ENCODE measurements at regions not wholly inside any gene's neighbourhood (a gene's known extent, or its start where the extent isn't known, plus 50 kb on each side); places are given as distances from the start of the nearest gene placed in this dataset.
"Not testable (repeated sequence)": the region's sequence is repeated elsewhere in the genome, so short reads cannot be mapped to it uniquely, and the experiment has no call there.

DNA sequence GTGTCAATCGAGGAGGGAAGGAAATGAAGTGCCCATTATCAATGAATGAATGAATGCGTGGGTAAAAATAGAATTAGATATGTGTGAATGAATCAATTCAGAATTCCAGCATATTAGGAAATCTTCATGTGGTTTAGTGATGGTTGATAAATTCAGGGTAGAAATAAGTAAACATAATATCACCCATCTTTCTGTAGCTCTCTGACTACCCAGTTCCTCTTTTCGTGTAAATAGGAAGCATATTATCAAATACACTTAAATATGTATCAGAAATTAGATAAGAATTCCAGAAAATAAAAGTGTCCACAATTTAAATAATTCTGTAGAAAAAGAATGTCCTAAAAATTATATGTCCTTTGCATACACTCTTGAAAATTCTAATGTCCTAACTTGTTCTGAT is 552.9 kb upstream of the LRATD1 start:
- no peaks in the 10 kb centered on the region for H3K36me3 Mint-ChIP-seq (ENCODE audit: insufficient read depth)
- H3K4me3 Mint-ChIP-seq: no peak overlapping the region
- DNase-seq (ENCODE audit: low spot score in 2 of 2): no peak
- no peaks in the 10 kb centered on the region for H3K4me1 Mint-ChIP-seq
- no peak overlapping the region for H3K27ac Mint-ChIP-seq (ENCODE audit: low read depth)
- peaks cover 6% of the 10 kb centered on the region for H3K9me3 Mint-ChIP-seq
- no peaks in the 10 kb centered on the region for H3K27me3 Mint-ChIP-seq
- ATAC-seq (replicated peaks; ENCODE audit: extremely low read depth, poor library complexity, severe bottlenecking): no peak

DNA sequence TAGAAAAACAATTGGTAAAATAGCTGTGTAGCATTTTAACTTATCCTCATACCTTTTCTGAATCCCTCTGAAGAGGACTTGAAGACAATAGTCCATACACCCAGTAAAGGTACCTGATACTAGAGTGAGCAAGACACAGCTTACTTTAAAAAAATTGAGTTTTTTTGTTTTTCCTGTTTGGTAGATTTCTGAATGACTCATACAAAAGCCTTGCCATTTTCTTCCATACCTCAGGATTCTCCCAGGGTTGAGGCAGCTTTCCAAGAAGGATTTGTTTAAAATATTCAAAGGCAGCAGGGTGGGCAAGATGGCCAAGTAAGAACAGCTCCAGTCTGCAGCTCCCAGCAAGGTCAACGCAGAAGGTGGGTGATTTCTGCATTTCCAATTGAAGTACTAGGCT is 551.0 kb upstream of the LRATD1 start:
- Mint-ChIP-seq H3K27ac (ENCODE audit: low read depth) (no peak overlapping the region), H3K36me3 (ENCODE audit: insufficient read depth) (no peaks in the 10 kb centered on the region), H3K27me3 (no peaks in the 10 kb centered on the region), H3K4me1 (no peaks in the 10 kb centered on the region), H3K9me3 (peaks cover 20% of the 10 kb centered on the region), H3K4me3 (no peak overlapping the region)
- DNase-seq (ENCODE audit: low spot score in 2 of 2): no peak
- no peak for ATAC-seq (replicated peaks; ENCODE audit: extremely low read depth, poor library complexity, severe bottlenecking)

DNA sequence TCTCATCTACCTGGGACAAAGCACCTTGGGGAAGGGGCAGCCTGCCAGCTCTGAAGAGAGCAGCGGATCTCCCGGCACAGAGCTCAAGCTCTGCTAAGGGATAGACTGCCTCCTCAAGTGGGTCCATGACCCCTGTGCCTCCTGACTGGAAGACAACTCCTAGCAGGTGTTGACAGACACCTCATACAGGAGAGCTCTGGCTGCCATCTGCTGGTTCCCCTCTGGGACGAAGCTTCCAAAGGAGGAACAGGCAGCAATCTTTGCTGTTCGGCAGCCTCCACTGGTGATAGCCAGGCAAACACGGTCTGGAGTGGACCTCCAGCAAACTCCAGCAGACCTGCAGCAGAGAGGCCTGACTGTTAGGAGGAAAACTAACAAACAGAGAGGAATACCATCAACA is 549.9 kb upstream of the LRATD1 start:
- Mint-ChIP-seq H3K9me3 (peaks cover 25% of the 10 kb centered on the region), H3K4me1 (no peaks in the 10 kb centered on the region), H3K27me3 (no peaks in the 10 kb centered on the region), H3K27ac (ENCODE audit: low read depth) (no peak overlapping the region), H3K36me3 (ENCODE audit: insufficient read depth) (no peaks in the 10 kb centered on the region), H3K4me3 (no peak overlapping the region)
- ATAC-seq (replicated peaks; ENCODE audit: extremely low read depth, poor library complexity, severe bottlenecking) (no peak), DNase-seq (ENCODE audit: low spot score in 2 of 2) (no peak)

DNA sequence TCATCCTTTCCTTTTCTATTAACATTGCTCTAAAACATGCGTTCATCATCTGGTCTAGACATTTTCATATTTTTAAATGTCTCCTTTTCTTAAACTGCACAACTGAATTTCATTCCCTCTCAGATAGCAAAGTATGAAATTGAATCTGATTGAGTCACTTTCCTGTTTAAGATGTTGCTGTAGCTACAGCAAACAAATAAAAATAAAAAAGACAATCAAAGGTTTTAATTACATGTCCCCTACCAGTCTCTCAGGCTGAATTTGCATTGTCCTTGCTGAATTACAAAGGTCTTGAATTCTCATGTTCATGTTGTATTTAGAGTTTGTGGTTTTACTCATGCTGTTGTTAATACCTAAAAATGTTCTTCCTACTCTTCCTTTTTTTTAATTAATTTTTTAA is 537.9 kb upstream of the LRATD1 start:
- Mint-ChIP-seq H3K4me1 (no peaks in the 10 kb centered on the region), H3K27ac (ENCODE audit: low read depth) (no peak overlapping the region), H3K27me3 (no peaks in the 10 kb centered on the region), H3K4me3 (no peak overlapping the region), H3K36me3 (ENCODE audit: insufficient read depth) (peaks cover 1% of the 10 kb centered on the region), H3K9me3 (no peaks in the 10 kb centered on the region)
- ATAC-seq (replicated peaks; ENCODE audit: extremely low read depth, poor library complexity, severe bottlenecking) (no peak), DNase-seq (ENCODE audit: low spot score in 2 of 2) (no peak)

DNA sequence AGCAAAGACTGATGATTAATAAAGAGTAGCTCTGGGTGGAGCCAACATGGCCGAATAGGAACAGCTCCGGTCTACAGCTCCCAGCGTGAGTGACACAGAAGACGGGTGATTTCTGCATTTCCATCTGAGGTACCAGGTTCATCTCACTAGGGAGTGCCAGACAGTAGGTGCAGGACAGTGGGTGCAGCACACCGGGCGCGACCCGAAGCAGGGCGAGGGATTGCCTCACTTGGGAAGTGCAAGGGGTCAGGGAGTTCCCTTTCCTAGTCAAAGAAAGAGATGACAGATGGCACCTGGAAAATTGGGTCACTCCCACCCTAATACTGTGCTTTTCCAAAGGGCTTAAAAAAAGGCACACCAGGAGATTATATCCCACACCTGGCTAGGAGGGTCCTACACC is 533.4 kb upstream of the LRATD1 start:
- DNase-seq (ENCODE audit: low spot score in 2 of 2); H3K4me1 Mint-ChIP-seq; H3K27ac Mint-ChIP-seq (ENCODE audit: low read depth); H3K4me3 Mint-ChIP-seq; H3K9me3 Mint-ChIP-seq; H3K27me3 Mint-ChIP-seq; ATAC-seq (replicated peaks; ENCODE audit: extremely low read depth, poor library complexity, severe bottlenecking); H3K36me3 Mint-ChIP-seq (ENCODE audit: insufficient read depth): not testable (repeated sequence)

DNA sequence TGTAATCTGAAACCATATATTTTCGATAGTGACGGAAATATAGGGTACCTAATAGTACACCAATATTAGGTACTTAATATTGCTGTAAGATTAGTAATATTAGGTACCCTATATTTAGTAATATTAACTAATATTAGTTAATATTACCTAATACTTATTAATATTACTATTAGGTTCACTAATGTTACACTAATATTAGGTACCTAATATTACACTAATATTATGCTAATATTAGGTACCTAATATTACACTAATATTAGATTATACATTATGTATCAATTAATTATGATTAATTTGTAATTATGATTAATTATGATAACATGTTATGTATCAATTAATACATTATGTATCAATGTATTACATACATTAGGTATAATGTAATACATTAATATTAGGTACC is 518.2 kb upstream of the LRATD1 start:
- no peaks in the 10 kb centered on the region for H3K27me3 Mint-ChIP-seq
- no peak overlapping the region for H3K4me3 Mint-ChIP-seq
- H3K27ac Mint-ChIP-seq (ENCODE audit: low read depth): no peak overlapping the region
- DNase-seq (ENCODE audit: low spot score in 2 of 2): no peak
- ATAC-seq (replicated peaks; ENCODE audit: extremely low read depth, poor library complexity, severe bottlenecking): no peak
- H3K9me3 Mint-ChIP-seq: no peaks in the 10 kb centered on the region
- no peaks in the 10 kb centered on the region for H3K4me1 Mint-ChIP-seq
- no peaks in the 10 kb centered on the region for H3K36me3 Mint-ChIP-seq (ENCODE audit: insufficient read depth)

DNA sequence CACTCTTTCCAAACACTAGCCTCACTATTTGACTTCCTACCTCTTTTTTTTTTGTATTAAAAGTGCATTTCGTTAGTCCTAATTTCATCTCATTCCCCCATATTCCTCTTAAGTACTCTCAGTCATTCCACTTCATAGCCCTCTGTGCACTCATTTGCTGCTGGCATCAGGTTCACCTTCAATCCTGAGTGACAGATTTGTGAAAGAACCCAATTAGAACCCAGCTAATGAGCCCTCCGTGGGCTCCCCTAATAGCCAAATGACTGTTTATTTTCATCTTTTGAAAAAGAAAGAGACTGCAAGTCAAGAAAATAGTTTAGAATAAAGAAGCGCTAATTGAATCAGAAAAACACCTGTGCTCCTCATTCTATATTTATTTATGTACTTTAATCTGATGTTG is 512.1 kb upstream of the LRATD1 start:
- DNase-seq (ENCODE audit: low spot score in 2 of 2): no peak
- peaks cover 16% of the 10 kb centered on the region for H3K9me3 Mint-ChIP-seq
- H3K27me3 Mint-ChIP-seq: no peaks in the 10 kb centered on the region
- no peaks in the 10 kb centered on the region for H3K4me1 Mint-ChIP-seq
- no peak overlapping the region for H3K27ac Mint-ChIP-seq (ENCODE audit: low read depth)
- ATAC-seq (replicated peaks; ENCODE audit: extremely low read depth, poor library complexity, severe bottlenecking): no peak
- no peaks in the 10 kb centered on the region for H3K36me3 Mint-ChIP-seq (ENCODE audit: insufficient read depth)
- no peak overlapping the region for H3K4me3 Mint-ChIP-seq

DNA sequence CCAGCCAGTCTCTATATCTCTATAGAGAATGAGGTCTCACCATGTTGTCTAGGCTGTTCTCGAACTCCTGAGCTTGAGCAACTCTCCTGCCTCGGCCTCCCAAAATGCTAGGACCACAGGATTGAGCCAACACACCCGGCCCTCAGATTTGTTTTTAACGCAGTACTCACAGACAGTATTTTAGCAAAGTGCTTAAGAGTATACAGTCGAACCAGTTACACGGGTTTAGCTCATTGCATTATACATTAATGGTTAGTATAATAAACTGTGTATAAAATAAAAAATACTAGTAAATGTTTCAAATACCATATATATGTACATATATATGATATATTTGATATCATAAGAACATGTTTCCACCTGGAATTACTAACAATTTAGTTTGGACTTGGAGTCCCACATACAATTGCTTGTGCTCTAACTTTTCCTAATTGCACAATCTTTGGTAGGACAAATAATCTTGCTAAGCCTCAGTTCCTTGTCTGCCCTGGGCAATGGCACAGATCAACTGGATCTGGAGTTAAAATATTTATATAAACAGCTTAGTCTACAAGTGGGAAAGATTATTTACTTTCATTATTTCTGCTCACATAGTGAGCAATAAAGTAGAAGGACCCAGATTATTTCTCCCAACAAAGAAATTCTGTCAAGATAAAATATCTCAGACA is 508.9 kb upstream of the LRATD1 start:
- Mint-ChIP-seq H3K4me1 (no peaks in the 10 kb centered on the region), H3K27ac (ENCODE audit: low read depth) (no peak overlapping the region), H3K4me3 (no peak overlapping the region), H3K9me3 (peaks cover 31% of the 10 kb centered on the region), H3K36me3 (ENCODE audit: insufficient read depth) (no peaks in the 10 kb centered on the region), H3K27me3 (no peaks in the 10 kb centered on the region)
- no peak for ATAC-seq (replicated peaks; ENCODE audit: extremely low read depth, poor library complexity, severe bottlenecking)
- no peak for DNase-seq (ENCODE audit: low spot score in 2 of 2)

DNA sequence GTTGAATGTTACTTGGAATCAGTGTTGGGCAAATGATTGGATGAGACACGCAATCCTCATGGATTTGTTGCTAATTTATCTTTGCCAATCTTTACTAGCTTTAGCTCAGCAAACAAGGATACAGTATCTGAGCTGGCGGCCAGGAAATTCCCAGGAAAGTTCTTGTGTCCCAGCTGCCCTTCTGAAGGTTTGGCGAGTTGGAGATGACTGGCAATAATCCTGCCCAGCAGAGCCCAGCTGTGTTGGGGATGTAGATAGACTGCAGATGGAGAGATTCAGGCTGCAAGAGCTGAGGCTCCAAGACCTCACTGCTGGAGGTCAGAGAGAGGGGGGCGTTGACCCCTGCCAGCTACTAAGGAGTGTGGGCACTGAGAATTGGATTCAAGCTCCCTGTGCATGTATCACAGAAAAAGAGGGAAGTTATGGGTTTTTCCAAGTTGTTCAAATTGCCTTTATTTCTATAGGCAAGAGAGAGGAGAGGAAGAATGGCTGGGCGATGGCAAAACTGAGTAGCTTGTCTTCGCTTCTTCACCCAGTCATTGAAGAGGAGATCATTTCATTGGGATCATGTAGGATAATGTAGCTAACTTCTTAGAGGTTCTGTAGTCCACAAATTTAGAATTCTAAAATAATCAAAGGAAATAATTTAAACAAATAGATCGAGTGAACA is 506.8 kb upstream of the LRATD1 start:
- Mint-ChIP-seq H3K4me3 (no peak overlapping the region), H3K9me3 (peaks cover 25% of the 10 kb centered on the region), H3K27ac (ENCODE audit: low read depth) (no peak overlapping the region), H3K36me3 (ENCODE audit: insufficient read depth) (no peaks in the 10 kb centered on the region), H3K27me3 (no peaks in the 10 kb centered on the region), H3K4me1 (no peaks in the 10 kb centered on the region)
- DNase-seq (ENCODE audit: low spot score in 2 of 2) (no peak), ATAC-seq (replicated peaks; ENCODE audit: extremely low read depth, poor library complexity, severe bottlenecking) (no peak)

DNA sequence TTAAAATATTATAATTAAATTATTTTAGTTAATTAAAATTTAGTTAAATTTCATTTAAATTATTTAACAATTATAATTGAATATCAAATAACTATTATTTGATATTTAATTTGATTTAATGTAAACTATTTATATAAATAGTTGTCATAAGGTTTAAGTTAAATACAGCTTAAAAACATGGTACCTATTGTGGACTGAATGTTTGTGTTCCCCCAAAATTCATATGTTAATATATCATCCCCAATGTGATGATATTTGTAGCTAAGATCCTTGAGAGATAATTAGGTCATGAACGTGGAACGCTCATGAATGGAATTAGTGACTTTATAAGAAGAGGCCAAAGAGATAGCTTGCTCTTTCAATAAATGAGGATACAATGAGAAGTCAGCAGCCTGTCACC is 505.7 kb upstream of the LRATD1 start:
- no peaks in the 10 kb centered on the region for H3K4me1 Mint-ChIP-seq
- H3K27me3 Mint-ChIP-seq: no peaks in the 10 kb centered on the region
- no peak overlapping the region for H3K27ac Mint-ChIP-seq (ENCODE audit: low read depth)
- DNase-seq (ENCODE audit: low spot score in 2 of 2) (no peak), ATAC-seq (replicated peaks; ENCODE audit: extremely low read depth, poor library complexity, severe bottlenecking) (no peak)
- no peaks in the 10 kb centered on the region for H3K36me3 Mint-ChIP-seq (ENCODE audit: insufficient read depth)
- H3K4me3 Mint-ChIP-seq: no peak overlapping the region
- H3K9me3 Mint-ChIP-seq: peaks cover 25% of the 10 kb centered on the region

DNA sequence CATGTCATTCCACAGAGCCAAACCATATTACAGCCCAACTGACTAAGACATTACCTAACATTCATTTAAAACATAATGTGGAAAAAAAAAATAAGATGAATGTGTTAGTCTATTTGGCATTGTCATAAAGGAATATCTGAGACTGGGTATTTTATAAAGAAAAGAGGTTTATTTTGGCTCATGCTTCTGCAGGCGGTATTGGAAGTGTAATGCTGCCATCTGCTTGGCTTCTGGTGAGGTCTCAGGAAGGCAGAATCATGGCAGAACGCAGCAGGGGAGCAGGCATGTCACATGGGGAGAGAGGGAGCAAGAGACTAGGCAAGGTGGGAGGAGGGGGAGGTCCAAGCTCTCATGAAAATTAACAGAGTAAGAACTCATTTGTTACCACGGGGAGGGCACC is 504.8 kb upstream of the LRATD1 start:
- Mint-ChIP-seq H3K36me3 (ENCODE audit: insufficient read depth) (no peaks in the 10 kb centered on the region), H3K4me3 (no peak overlapping the region), H3K9me3 (peaks cover 23% of the 10 kb centered on the region), H3K27ac (ENCODE audit: low read depth) (no peak overlapping the region), H3K4me1 (no peaks in the 10 kb centered on the region), H3K27me3 (no peaks in the 10 kb centered on the region)
- DNase-seq (ENCODE audit: low spot score in 2 of 2) (no peak), ATAC-seq (replicated peaks; ENCODE audit: extremely low read depth, poor library complexity, severe bottlenecking) (no peak)

DNA sequence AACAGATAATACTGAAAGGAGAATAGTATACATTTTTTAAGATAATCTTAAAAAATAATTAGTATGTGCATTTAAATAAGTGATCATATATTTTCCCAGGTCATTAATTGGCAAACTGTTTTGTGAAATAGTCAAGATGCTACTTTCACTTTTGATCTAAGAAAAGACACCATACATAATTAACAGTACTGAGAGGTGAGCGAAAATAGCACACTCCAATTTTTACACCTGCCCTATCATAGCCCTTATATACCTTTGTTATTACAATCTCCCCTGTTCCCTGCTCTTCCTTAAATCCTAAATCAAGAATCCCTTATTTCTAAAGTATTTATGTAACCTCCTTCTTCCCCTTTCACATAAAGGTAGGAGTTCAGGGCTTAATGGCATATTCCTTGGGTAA is 500.1 kb upstream of the LRATD1 start:
- ATAC-seq (replicated peaks; ENCODE audit: extremely low read depth, poor library complexity, severe bottlenecking): no peak
- no peak overlapping the region for H3K27ac Mint-ChIP-seq (ENCODE audit: low read depth)
- H3K4me1 Mint-ChIP-seq: no peaks in the 10 kb centered on the region
- no peak for DNase-seq (ENCODE audit: low spot score in 2 of 2)
- H3K9me3 Mint-ChIP-seq: peaks cover 36% of the 10 kb centered on the region
- H3K36me3 Mint-ChIP-seq (ENCODE audit: insufficient read depth): no peaks in the 10 kb centered on the region
- H3K4me3 Mint-ChIP-seq: no peak overlapping the region
- H3K27me3 Mint-ChIP-seq: no peaks in the 10 kb centered on the region

DNA sequence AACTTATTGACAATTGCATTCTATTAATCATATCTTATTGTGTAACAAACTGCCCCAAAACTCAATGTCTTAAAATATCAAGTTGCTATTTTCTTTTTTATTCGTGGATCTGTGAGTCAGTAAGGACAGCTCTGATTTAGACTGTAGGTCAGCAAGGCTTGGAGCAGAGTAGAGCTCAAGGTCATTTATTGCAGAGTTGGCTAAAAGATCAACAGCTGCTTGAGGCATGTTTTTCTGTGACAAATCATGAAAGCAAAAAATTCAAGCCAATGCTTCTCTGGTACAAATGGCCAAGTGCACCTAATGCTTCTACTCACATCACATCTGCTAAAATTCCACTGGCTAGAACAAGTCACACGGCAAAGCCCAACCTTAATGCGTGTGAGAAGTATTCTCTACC is 497.7 kb upstream of the LRATD1 start:
- Mint-ChIP-seq H3K36me3 (ENCODE audit: insufficient read depth) (no peaks in the 10 kb centered on the region), H3K4me3 (no peak overlapping the region), H3K27ac (ENCODE audit: low read depth) (no peak overlapping the region), H3K4me1 (no peaks in the 10 kb centered on the region), H3K9me3 (peaks cover 30% of the 10 kb centered on the region), H3K27me3 (no peaks in the 10 kb centered on the region)
- no peak for ATAC-seq (replicated peaks; ENCODE audit: extremely low read depth, poor library complexity, severe bottlenecking)
- no peak for DNase-seq (ENCODE audit: low spot score in 2 of 2)

Measured in central memory CD8-positive, alpha-beta T cell (primary cell).